ENCODE measurements at regions not wholly inside any gene's neighbourhood (a gene's known extent, or its start where the extent isn't known, plus 50 kb on each side); places are given as distances from the start of the nearest gene placed in this dataset.

GRCh38 chr7:137151041-137151689 is 192.4 kb downstream of the PTN start:
- no peaks in the 10 kb centered on the region for H3K27me3 ChIP-seq (ENCODE audit: low read depth)
- H3K27ac ChIP-seq (replicated peaks): peak overlapping the region; percentile 29
- TF ChIP-seq CTCF (IDR thresholded peaks at IDR 0.05; ENCODE audit: borderline replicate concordance): no peak
- DNase-seq: no peak
- intact Hi-C loops (cut with micrococcal nuclease): no loop called here
- H3K36me3 ChIP-seq: no peaks in the 10 kb centered on the region
- peaks cover 5% of the 10 kb centered on the region for H3K4me1 ChIP-seq
- H3K9me3 ChIP-seq (replicated peaks): no peaks in the 10 kb centered on the region
- H3K4me3 ChIP-seq: no peak overlapping the region

- Histone ChIP-seq H3K27ac (replicated peaks) (no peak overlapping the region), H3K4me3 (no peak overlapping the region), H3K36me3 (no peaks in the 10 kb centered on the region), H3K9me3 (replicated peaks) (no peaks in the 10 kb centered on the region), H3K4me1 (peaks cover 5% of the 10 kb centered on the region), H3K27me3 (ENCODE audit: low read depth) (no peaks in the 10 kb centered on the region)
- no peak for TF ChIP-seq CTCF (IDR thresholded peaks at IDR 0.05; ENCODE audit: borderline replicate concordance)
- DNase-seq: no peak
- intact Hi-C loops (cut with micrococcal nuclease): no loop called here
These were observed 196.2 kb downstream of the PTN start for GRCh38 chr7:137147338-137147720.

GRCh38 chr7:137146552-137147337 is 196.8 kb downstream of the PTN start:
- Histone ChIP-seq H3K36me3 (no peaks in the 10 kb centered on the region), H3K4me3 (no peak overlapping the region), H3K4me1 (peaks cover 5% of the 10 kb centered on the region), H3K9me3 (replicated peaks) (no peaks in the 10 kb centered on the region), H3K27ac (replicated peaks) (no peak overlapping the region), H3K27me3 (ENCODE audit: low read depth) (no peaks in the 10 kb centered on the region)
- intact Hi-C loops (cut with micrococcal nuclease): no loop called here
- DNase-seq: no peak
- no peak for TF ChIP-seq CTCF (IDR thresholded peaks at IDR 0.05; ENCODE audit: borderline replicate concordance)

GRCh38 chr7:137146012-137146455 is 197.5 kb downstream of the PTN start:
- intact Hi-C loops (cut with micrococcal nuclease): no loop called here
- peaks cover 5% of the 10 kb centered on the region for H3K4me1 ChIP-seq

GRCh38 chr7:137142376-137142775 is 201.2 kb downstream of the PTN start:
- H3K4me3 ChIP-seq: no peak overlapping the region
- H3K9me3 ChIP-seq (replicated peaks): peaks cover 3% of the 10 kb centered on the region
- H3K27me3 ChIP-seq (ENCODE audit: low read depth): no peaks in the 10 kb centered on the region
- DNase-seq: no peak
- TF ChIP-seq CTCF (IDR thresholded peaks at IDR 0.05; ENCODE audit: borderline replicate concordance): no peak
- H3K27ac ChIP-seq (replicated peaks): no peak overlapping the region
- intact Hi-C loops (cut with micrococcal nuclease): no loop called here
- no peaks in the 10 kb centered on the region for H3K36me3 ChIP-seq
- H3K4me1 ChIP-seq: no peaks in the 10 kb centered on the region

More at GRCh38 chr7:137146012-137146455, 197.5 kb downstream of the PTN start:
- Histone ChIP-seq H3K36me3 (no peaks in the 10 kb centered on the region), H3K4me3 (no peak overlapping the region), H3K9me3 (replicated peaks) (peaks cover under 1% of the 10 kb centered on the region), H3K27me3 (ENCODE audit: low read depth) (no peaks in the 10 kb centered on the region), H3K27ac (replicated peaks) (no peak overlapping the region)
- TF ChIP-seq CTCF (IDR thresholded peaks at IDR 0.05; ENCODE audit: borderline replicate concordance): no peak
- no peak for DNase-seq

All from left ventricle myocardium inferior (tissue), 1 donor.